ENCODE measurements at regions not wholly inside any gene's neighbourhood (a gene's known extent, or its start where the extent isn't known, plus 50 kb on each side); places are given as distances from the start of the nearest gene placed in this dataset.
"Not testable (repeated sequence)": the region's sequence is repeated elsewhere in the genome, so short reads cannot be mapped to it uniquely, and the experiment has no call there.

DNA sequence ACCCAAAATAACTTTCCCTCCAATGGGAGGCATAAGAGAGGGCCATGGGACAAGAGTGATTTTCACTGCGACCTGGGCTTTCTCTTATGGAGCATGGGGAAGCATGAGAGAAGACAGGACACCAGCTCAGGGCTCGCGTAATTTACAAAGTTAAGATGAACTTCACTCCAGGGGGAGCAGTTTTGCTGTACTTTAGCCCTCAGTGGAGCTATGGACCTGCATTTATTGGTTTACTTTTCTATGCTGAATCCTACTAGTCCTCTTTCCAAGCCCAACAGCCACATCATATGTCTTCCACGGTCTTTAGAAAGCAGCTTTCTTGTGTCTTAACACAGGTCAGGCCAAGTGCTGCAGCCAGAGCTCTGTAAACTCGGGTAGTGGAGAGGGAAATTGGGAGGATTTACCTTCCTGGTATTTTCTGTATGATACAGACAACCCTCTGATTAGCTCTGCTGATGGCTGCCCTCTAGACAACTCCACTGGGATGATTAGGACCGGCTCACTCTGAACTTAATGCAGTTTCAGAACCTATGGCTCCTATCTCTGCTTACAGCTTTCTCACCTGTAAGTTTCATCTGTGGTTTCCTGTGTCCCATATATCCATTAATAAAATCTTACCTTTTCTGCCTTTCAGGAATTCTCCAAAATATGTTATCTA is 581.0 kb upstream of the RORB start:
- peak; percentile 1 for DNase-seq (ENCODE audit: low read depth)
- 0 out of 2 replicates have a peak, but pooled peaks have one; percentile 4 for TF ChIP-seq CTCF (conservative IDR thresholded peaks at IDR 0.05; ENCODE audit: low read length)
- H3K4me3 ChIP-seq (ENCODE audit: low read length), result no peak overlapping the region

- DNase-seq (ENCODE audit: low read depth), result no peak
These were observed 577.4 kb upstream of the RORB start for GRCh38 chr9:73919712-73920111.

GRCh38 chr9:73923796-73924195 is 573.3 kb upstream of the RORB start:
- H3K4me3 ChIP-seq (ENCODE audit: low read length), result no peak overlapping the region
- no peak for TF ChIP-seq CTCF (conservative IDR thresholded peaks at IDR 0.05; ENCODE audit: low read length)
- DNase-seq (ENCODE audit: low read depth), result no peak

More at GRCh38 chr9:73919712-73920111, 577.4 kb upstream of the RORB start:
- H3K4me3 ChIP-seq (ENCODE audit: low read length), result no peak overlapping the region
- TF ChIP-seq CTCF (conservative IDR thresholded peaks at IDR 0.05; ENCODE audit: low read length), result no peak

DNA sequence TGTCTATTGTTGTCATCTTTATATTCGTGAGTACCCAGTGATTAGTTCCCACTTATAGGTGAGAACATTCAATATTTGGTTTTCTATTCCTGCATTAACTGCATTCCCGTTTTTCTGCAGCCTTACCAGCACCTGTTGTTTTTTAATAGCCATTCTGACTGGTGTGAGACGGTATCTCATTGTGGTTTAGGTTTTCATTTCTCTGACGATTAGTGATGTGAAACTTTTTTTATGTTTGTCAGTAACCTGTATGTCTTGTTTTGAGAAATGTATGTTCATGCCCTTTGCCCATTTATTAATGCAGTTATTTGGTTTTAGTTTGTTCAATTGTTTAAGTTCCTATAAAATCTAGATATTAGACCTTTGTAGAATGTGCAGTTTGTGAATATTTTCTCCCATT is 546.0 kb upstream of the RORB start:
- no peak for TF ChIP-seq CTCF (conservative IDR thresholded peaks at IDR 0.05; ENCODE audit: low read length)
- no peak for DNase-seq (ENCODE audit: low read depth)
- no peak overlapping the region for H3K4me3 ChIP-seq (ENCODE audit: low read length)

DNA sequence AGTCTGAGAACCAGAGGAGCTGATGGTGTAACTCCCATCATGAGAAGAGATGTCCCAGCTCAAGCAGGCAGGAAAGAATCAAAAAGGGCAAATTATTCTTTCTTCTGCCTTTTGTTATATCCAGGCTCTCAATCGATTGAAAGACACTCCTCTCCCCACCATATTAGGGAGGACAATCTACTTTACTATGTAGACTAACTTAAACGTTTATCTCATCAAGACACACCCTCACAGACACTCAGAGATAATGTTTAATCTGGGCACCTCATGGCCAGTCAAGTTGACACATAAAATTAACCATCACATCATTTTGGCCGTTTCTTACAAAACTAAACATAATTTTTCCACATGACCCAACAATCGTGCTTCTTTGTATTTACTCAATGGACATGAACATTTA is 534.3 kb upstream of the RORB start:
- DNase-seq (ENCODE audit: low read depth), result no peak
- TF ChIP-seq CTCF (conservative IDR thresholded peaks at IDR 0.05; ENCODE audit: low read length), result no peak
- no peak overlapping the region for H3K4me3 ChIP-seq (ENCODE audit: low read length)

GRCh38 chr9:73969936-73970335 is 527.2 kb upstream of the RORB start:
- no peak for TF ChIP-seq CTCF (conservative IDR thresholded peaks at IDR 0.05; ENCODE audit: low read length)
- H3K4me3 ChIP-seq (ENCODE audit: low read length), result no peak overlapping the region
- no peak for DNase-seq (ENCODE audit: low read depth)

GRCh38 chr9:73976424-73976823 is 520.7 kb upstream of the RORB start:
- DNase-seq (ENCODE audit: low read depth); H3K4me3 ChIP-seq (ENCODE audit: low read length): not testable (repeated sequence)

DNA sequence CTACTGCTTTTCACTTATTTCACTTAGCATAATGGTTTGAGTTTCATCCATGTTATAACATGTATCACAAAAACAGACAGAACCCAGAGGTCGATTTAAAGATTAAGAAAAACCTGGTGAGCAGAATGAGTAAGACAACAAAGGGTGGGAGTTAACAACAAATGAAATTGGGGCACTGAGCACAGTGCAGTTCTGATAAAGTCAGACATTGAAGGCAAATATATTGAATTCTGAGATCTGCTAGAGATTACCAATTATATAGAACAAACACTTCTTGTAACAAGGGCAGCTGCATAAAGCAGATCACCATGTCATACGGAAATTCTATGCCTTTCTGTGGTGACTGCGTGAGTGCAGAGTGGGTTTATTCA is 517.3 kb upstream of the RORB start:
- H3K4me3 ChIP-seq (ENCODE audit: low read length), result no peak overlapping the region
- no peak for TF ChIP-seq CTCF (conservative IDR thresholded peaks at IDR 0.05; ENCODE audit: low read length)
- DNase-seq (ENCODE audit: low read depth), result no peak
